ENCODE measurements at regions not wholly inside any gene's neighbourhood (a gene's known extent, or its start where the extent isn't known, plus 50 kb on each side); places are given as distances from the start of the nearest gene placed in this dataset.
A peak's percentile ranks its signal among the peaks of the same experiment; 100 is the strongest.

DNA sequence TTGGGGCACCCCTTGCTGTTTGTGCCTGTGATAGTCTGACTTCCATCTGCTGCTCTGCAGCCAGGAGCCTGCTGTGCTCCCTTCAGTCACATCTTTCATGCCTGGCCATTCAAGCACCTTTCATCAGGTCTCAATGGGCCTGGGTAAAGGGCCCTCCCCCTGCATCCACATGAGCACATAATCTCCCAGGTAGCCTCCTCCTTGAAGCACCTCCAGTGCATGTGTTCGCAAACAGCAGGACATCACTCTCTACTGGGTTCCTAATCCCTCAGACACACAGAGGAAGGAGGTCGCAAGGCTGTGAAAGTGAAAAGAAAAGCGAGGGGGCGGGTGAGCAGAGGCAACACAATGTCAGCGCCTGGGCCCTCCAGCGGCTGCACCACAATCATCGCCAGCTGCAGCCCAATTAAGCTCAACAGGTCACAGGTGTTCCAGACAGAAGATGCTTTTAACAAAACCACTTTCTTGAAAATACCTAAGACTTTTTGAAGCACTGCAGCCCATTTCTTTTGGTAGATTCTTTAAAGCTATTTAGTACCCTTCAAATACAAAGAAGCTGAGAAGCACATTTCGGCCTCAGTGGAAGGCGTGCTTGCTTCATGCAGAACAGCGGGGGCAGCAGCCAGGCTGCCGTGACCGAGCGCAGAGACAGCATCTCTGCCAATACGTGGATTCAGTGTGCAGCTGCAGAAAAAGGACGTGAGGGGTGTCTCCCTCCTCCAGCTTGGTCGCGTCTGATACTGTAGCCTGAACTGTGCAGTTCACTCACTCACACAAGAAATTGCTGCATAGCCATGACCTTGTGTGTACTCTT is 92.2 kb upstream of the SPRY1 start:
- Mint-ChIP-seq H3K36me3 (peaks cover 10% of the 10 kb centered on the region), H3K27me3 (ENCODE audit: insufficient read depth, low read depth) (peaks cover 5% of the 10 kb centered on the region), H3K4me3 (peak overlapping the region; percentile 74), H3K9me3 (peaks cover 8% of the 10 kb centered on the region), H3K27ac (peak overlapping the region; percentile 79), H3K4me1 (peaks cover 49% of the 10 kb centered on the region)
- Histone ChIP-seq H3K36me3 (no peaks in the 10 kb centered on the region), H3K27ac (peak overlapping the region; percentile 87), H3K79me2 (ENCODE audit: low read depth) (no peaks in the 10 kb centered on the region), H3F3A (ENCODE audit: low read depth) (peaks cover 42% of the 10 kb centered on the region), H3K4me1 (peaks cover 70% of the 10 kb centered on the region), H4K20me1 (ENCODE audit: low read depth) (no peaks in the 10 kb centered on the region), H3K4me3 (peak overlapping the region; percentile 6), H3K9ac (no peak overlapping the region), H3K27me3 (no peaks in the 10 kb centered on the region), H2AFZ (replicated peaks) (no peak overlapping the region), H3K4me2 (peak overlapping the region; percentile 72), H3K9me3 (ENCODE audit: low read depth) (peaks cover 7% of the 10 kb centered on the region)
- peak; percentile 94 for DNase-seq (ENCODE audit: low spot score)
- TF ChIP-seq EZH2 (IDR thresholded peaks at IDR 0.05) = no peak
- peak; percentile 25 for TF ChIP-seq CTCF (IDR thresholded peaks at IDR 0.05)
- no peak for TF ChIP-seq EZH2phosphoT487 (IDR thresholded peaks at IDR 0.05)

DNA sequence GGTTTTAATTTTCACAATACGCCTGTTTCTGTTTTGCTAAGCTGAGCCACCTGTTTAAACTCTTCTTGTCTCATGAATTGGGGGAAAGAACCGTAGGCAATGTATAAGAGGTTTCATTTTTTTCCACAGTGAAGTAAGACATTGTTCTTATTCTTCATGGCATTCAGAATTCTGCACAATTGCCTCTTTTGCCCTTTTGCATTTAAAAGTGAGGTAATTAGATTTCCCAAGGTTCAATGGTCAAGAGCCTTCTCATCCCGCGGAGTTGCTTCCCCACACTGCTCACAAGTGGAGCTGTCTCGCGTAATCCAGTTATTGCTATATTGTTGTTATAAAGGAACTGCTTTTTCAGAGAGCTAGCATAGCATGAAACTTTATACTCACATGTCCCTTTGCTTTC is 90.9 kb upstream of the SPRY1 start:
- peaks cover 8% of the 10 kb centered on the region for H3K9me3 Mint-ChIP-seq
- Histone ChIP-seq H3K27ac (no peak overlapping the region), H3K4me1 (peaks cover 59% of the 10 kb centered on the region), H3K9ac (no peak overlapping the region), H3K4me3 (no peak overlapping the region), H3K9me3 (ENCODE audit: low read depth) (peaks cover 7% of the 10 kb centered on the region), H3F3A (ENCODE audit: low read depth) (peaks cover 42% of the 10 kb centered on the region), H3K4me2 (peak overlapping the region; percentile 72), H3K79me2 (ENCODE audit: low read depth) (no peaks in the 10 kb centered on the region), H4K20me1 (ENCODE audit: low read depth) (no peaks in the 10 kb centered on the region), H2AFZ (replicated peaks) (no peak overlapping the region), H3K27me3 (no peaks in the 10 kb centered on the region), H3K36me3 (no peaks in the 10 kb centered on the region)
- H3K4me3 Mint-ChIP-seq = peak overlapping the region; percentile 74
- TF ChIP-seq EZH2phosphoT487 (IDR thresholded peaks at IDR 0.05) (no peak), CTCF (IDR thresholded peaks at IDR 0.05) (no peak), EZH2 (IDR thresholded peaks at IDR 0.05) (no peak)
- peaks cover 9% of the 10 kb centered on the region for H3K36me3 Mint-ChIP-seq
- H3K4me1 Mint-ChIP-seq = peaks cover 47% of the 10 kb centered on the region
- peaks cover 5% of the 10 kb centered on the region for H3K27me3 Mint-ChIP-seq (ENCODE audit: insufficient read depth, low read depth)
- DNase-seq (ENCODE audit: low spot score) = no peak
- peak overlapping the region; percentile 5 for H3K27ac Mint-ChIP-seq

- DNase-seq (ENCODE audit: low spot score) = no peak
- Histone ChIP-seq H4K20me1 (ENCODE audit: low read depth) (no peaks in the 10 kb centered on the region), H3F3A (ENCODE audit: low read depth) (peaks cover 42% of the 10 kb centered on the region), H3K27me3 (no peaks in the 10 kb centered on the region), H3K27ac (no peak overlapping the region), H2AFZ (replicated peaks) (no peak overlapping the region), H3K79me2 (ENCODE audit: low read depth) (no peaks in the 10 kb centered on the region), H3K9me3 (ENCODE audit: low read depth) (peaks cover 7% of the 10 kb centered on the region), H3K4me2 (no peak overlapping the region), H3K9ac (no peak overlapping the region), H3K36me3 (no peaks in the 10 kb centered on the region), H3K4me3 (no peak overlapping the region), H3K4me1 (peaks cover 49% of the 10 kb centered on the region)
- no peak for TF ChIP-seq EZH2 (IDR thresholded peaks at IDR 0.05)
- no peak for TF ChIP-seq EZH2phosphoT487 (IDR thresholded peaks at IDR 0.05)
- TF ChIP-seq CTCF (IDR thresholded peaks at IDR 0.05) = no peak
- H3K27ac Mint-ChIP-seq = peak overlapping the region; percentile 86
- H3K9me3 Mint-ChIP-seq = peaks cover 8% of the 10 kb centered on the region
- no peak overlapping the region for H3K4me3 Mint-ChIP-seq
- peaks cover 5% of the 10 kb centered on the region for H3K27me3 Mint-ChIP-seq (ENCODE audit: insufficient read depth, low read depth)
- peaks cover 10% of the 10 kb centered on the region for H3K36me3 Mint-ChIP-seq
- H3K4me1 Mint-ChIP-seq = peaks cover 45% of the 10 kb centered on the region
Observed at GRCh38 chr4:123306769-123307168, 89.8 kb upstream of the SPRY1 start.

All from neural progenitor cell (in vitro differentiated cells).